HepG2 (cell line): ENCODE measurements at regions not wholly inside any gene's neighbourhood (a gene's known extent, or its start where the extent isn't known, plus 50 kb on each side); places are given as distances from the start of the nearest gene placed in this dataset.

Experiments
- ATAC-seq: fragments of 200-7000 bp; cut with Tn5 transposase; 3 replicates; pipeline ENCODE4 v1.9.1; 2020; ENCODE audit warnings: mild to moderate bottlenecking, moderate library complexity
- BruUV-seq: library from RNA; stranded (reverse); fragments of 400-500 nt; replicated peaks from 2 replicates; lab custom pipeline; 2021; lab: Mats Ljungman, UMichigan
- CTCF ChIA-PET: fragments of 300-600 bp; formaldehyde crosslinking; extraction: SDS; loops from one replicate; lab custom pipeline; 2021; ENCODE audit warnings: low total read pairs, inconsistent platforms, low intra/inter-chr PET ratio; lab: Yijun Ruan, JAX
- POLR2A ChIA-PET: fragments of 350-600 bp; sonication (Branson Sonifier 250); formaldehyde crosslinking; loops from one replicate; lab custom pipeline; 2020; ENCODE audit warnings: antibody characterized with exemption, inconsistent platforms; lab: Yijun Ruan, JAX
- DNase-seq: peaks from one replicate; pipeline ENCODE4 v3.0.0-alpha.2; 2015; ENCODE audit warnings: low spot score
- FAIRE-seq: peaks from 3 replicates; lab custom pipeline; 2011; peaks lifted over from hg19 to GRCh38; lab: Jason Lieb, UNC
- H2AFZ ChIP-seq: one replicate; pipeline ENCODE4 v1.6.1; 2011; ENCODE audit warnings: low read length, inconsistent platforms
- H3K27ac ChIP-seq: fragments of 300-600 bp; 3 replicates; pipeline ENCODE4 v1.8.0; 2011; ENCODE audit warnings: mixed run types, mild to moderate bottlenecking, mixed read lengths, low read length, inconsistent platforms; ENCODE audit not compliant: insufficient read depth; ENCODE audit errors: extremely low read length
- H3K27me3 ChIP-seq, 2 experiments: fragments of 200-600 bp in 1 of 2; 2 replicates in 1 of 2; 3 replicates in 1 of 2; pipeline versions ENCODE4 v1.6.0 to v1.8.0; 2011; ENCODE audit warnings: low read length in 2 of 2, mild to moderate bottlenecking in 2 of 2, moderate library complexity in 2 of 2, inconsistent platforms in 1 of 2; ENCODE audit not compliant: insufficient read depth in 2 of 2, control insufficient read depth in 1 of 2
- H3K36me3 ChIP-seq, 2 experiments: fragments of 200-600 bp in 1 of 2; replicated peaks in 1 of 2; 2 replicates in 1 of 2; 3 replicates in 1 of 2; pipeline versions ENCODE4 v1.5.1 to v1.8.0; 2011; ENCODE audit warnings: low read length in 2 of 2, inconsistent platforms in 1 of 2; ENCODE audit not compliant: insufficient read depth in 2 of 2, control insufficient read depth in 1 of 2
- H3K4me1 ChIP-seq: 2 replicates; pipeline ENCODE4 v1.5.1; 2012; ENCODE audit warnings: low read length, inconsistent platforms; ENCODE audit not compliant: insufficient read depth
- H3K4me2 ChIP-seq: 2 replicates; pipeline ENCODE4 v1.6.0; 2011; ENCODE audit warnings: low read depth, low read length, inconsistent platforms
- H3K4me3 ChIP-seq, 3 experiments: fragments of 200-600 bp in 1 of 3; sonication (generic), shearing (Covaris generic) in 1 of 3; replicated peaks in 1 of 3; 2 replicates each; pipeline ENCODE4 v1.5.1; 2011 to 2016; ENCODE audit warnings: low read length in 3 of 3, inconsistent platforms in 2 of 3, low read depth in 2 of 3, mild to moderate bottlenecking in 2 of 3, control low read depth in 1 of 3, mixed read lengths in 1 of 3; ENCODE audit not compliant: insufficient read depth in 1 of 3
- H3K79me2 ChIP-seq: one replicate; pipeline ENCODE4 v1.6.1; 2011; ENCODE audit warnings: low read length, inconsistent platforms; ENCODE audit not compliant: insufficient read depth
- H3K9ac ChIP-seq: 2 replicates; pipeline ENCODE4 v1.6.0; 2011; ENCODE audit warnings: mild to moderate bottlenecking, low read depth, low read length, inconsistent platforms; ENCODE audit not compliant: insufficient read depth
- H3K9me3 ChIP-seq: 2 replicates; pipeline ENCODE4 v1.5.1; 2012; ENCODE audit warnings: mild to moderate bottlenecking, low read length
- H4K20me1 ChIP-seq: 2 replicates; pipeline ENCODE4 v1.6.0; 2011; ENCODE audit warnings: inconsistent platforms, mild to moderate bottlenecking, low read length, moderate library complexity; ENCODE audit not compliant: insufficient read depth
- CEBPB ChIP-seq: IDR thresholded peaks from 2 replicates; pipeline ENCODE4 v1.6.1; 2011; ENCODE audit warnings: low read depth, low read length, improper control_type of control experiment, borderline replicate concordance
- MEIS1 ChIP-seq: sonication (generic); formaldehyde crosslinking; IDR thresholded peaks from 2 replicates; pipeline ENCODE4 v1.9.0; 2021; ENCODE audit warnings: mild to moderate bottlenecking, missing genetic modification reagents, moderate library complexity, borderline replicate concordance
- PCBP2 ChIP-seq: fragments of 200-400 bp; formaldehyde crosslinking; optimal IDR thresholded peaks from 2 replicates; pipeline ENCODE3; 2018; ENCODE audit warnings: low read length, low read depth; ENCODE audit not compliant: poor library complexity, severe bottlenecking
- TAF1 ChIP-seq: sonication (generic); formaldehyde crosslinking; IDR thresholded peaks from 2 replicates; pipeline ENCODE4 v1.4.0; 2020; ENCODE audit warnings: missing genetic modification reagents
- ZBTB20 ChIP-seq: sonication (generic); formaldehyde crosslinking; IDR thresholded peaks from 2 replicates; pipeline ENCODE4 v1.8.1; 2023; ENCODE audit warnings: missing genetic modification reagents, low read depth, mild to moderate bottlenecking, borderline replicate concordance
- ZFP91 ChIP-seq: sonication (generic); formaldehyde crosslinking; IDR thresholded peaks from 2 replicates; pipeline ENCODE4 v1.9.0; 2022; ENCODE audit warnings: missing genetic modification reagents, mild to moderate bottlenecking, borderline replicate concordance
- ZNF704 ChIP-seq: sonication (generic); formaldehyde crosslinking; IDR thresholded peaks from 2 replicates; pipeline ENCODE4 v1.8.1; 2023; ENCODE audit warnings: mild to moderate bottlenecking, inconsistent platforms, moderate library complexity, missing genetic modification reagents, borderline replicate concordance
- WGBS: methylation state at CpG from one replicate; pipeline ENCODE4 v1.1.6; 2017; ENCODE audit warnings: low lambda C conversion rate; 5-methylcytosine and 5-hydroxymethylcytosine counted together
- in situ Hi-C: cut with HindIII; loops from 2 replicates; pipeline ENCODE4 v1.10.0; 2017; ENCODE audit warnings: low pct_unique_long_range_greater_than_20kb; ENCODE audit not compliant: extremely low pct_ligation_motif_present
- intact Hi-C: fragments of 100-400 bp; cut with micrococcal nuclease; formaldehyde crosslinking; loops from one replicate; pipeline ENCODE4 v1.10.0; 2022; ENCODE audit not compliant: unreplicated experiment

- WGBS = 2% methylated on average over 1 of the region's 1 CpG
Observed at GRCh38 chr2:34025196-34025595, 426.1 kb upstream of the FAM98A start.

More at GRCh38 chr2:34025196-34025595, 426.1 kb upstream of the FAM98A start:
- ChIA-PET POLR2A (no interaction called here), CTCF (no interaction called here)
- DNase-seq (no peak), FAIRE-seq (no peak), ATAC-seq (no peak)
- Histone ChIP-seq H2AFZ (no peak overlapping the region), H3K9me3 (peaks cover 16% of the 10 kb centered on the region; the same call in 1 of the 2 replicates), H3K79me2 (no peaks in the 10 kb centered on the region), H3K9ac (no peak overlapping the region), H3K27me3 (no peaks in the 10 kb centered on the region), H3K27ac (no peak overlapping the region), H3K36me3 (no peaks in the 10 kb centered on the region), H3K4me3 (no peak overlapping the region), H4K20me1 (no peaks in the 10 kb centered on the region), H3K4me1 (no peaks in the 10 kb centered on the region), H3K4me2 (no peak overlapping the region)
- in situ Hi-C loops = no loop called here
- no TSS peak for BruUV-seq
- intact Hi-C loops = no loop called here
- no peak for TF ChIP-seq MEIS1 (CRISPR knock-in tag)
- no peak for TF ChIP-seq TAF1 (CRISPR knock-in tag)
- no peak for TF ChIP-seq CEBPB
- no peak for TF ChIP-seq PCBP2
- no peak for TF ChIP-seq ZFP91 (CRISPR knock-in tag)
- TF ChIP-seq ZBTB20 (CRISPR knock-in tag) = no peak
- no peak for TF ChIP-seq ZNF704
